ENCODE measurements at regions not wholly inside any gene's neighbourhood (a gene's known extent, or its start where the extent isn't known, plus 50 kb on each side); places are given as distances from the start of the nearest gene placed in this dataset.

- Histone ChIP-seq H3K27ac (ENCODE audit: low read depth in 2 of 2, low read length in 1 of 2) (no peak overlapping the region), H3K36me3 (ENCODE audit: control insufficient read depth in 2 of 2, insufficient read depth in 2 of 2, low read length in 1 of 2) (no peaks in the 10 kb centered on the region), H3K4me1 (ENCODE audit: control insufficient read depth in 2 of 2, insufficient read depth in 2 of 2, low read length in 1 of 2) (no peaks in the 10 kb centered on the region), H3K4me3 (ENCODE audit: low read depth in 1 of 2, low read length in 2 of 2) (no peak overlapping the region), H3K9me3 (ENCODE audit: control insufficient read depth in 2 of 2, insufficient read depth in 1 of 2, low read depth in 1 of 2, low read length in 1 of 2) (peaks cover 3 to 5% of the 10 kb centered on the region in 2 donors), H3K27me3 (ENCODE audit: control insufficient read depth in 1 of 2, insufficient read depth in 2 of 2, low read length in 2 of 2) (no peaks in the 10 kb centered on the region)
- 77 to 87% methylated on average over 2 of the region's 2 CpGs for WGBS, 2 donors
Measured at GRCh38 chr6:104159045-104159618, 700.6 kb downstream of the HACE1 start.

- H3K27ac ChIP-seq (ENCODE audit: low read depth in 2 of 2, low read length in 1 of 2), result no peak overlapping the region
- no peaks in the 10 kb centered on the region for H3K4me1 ChIP-seq (ENCODE audit: control insufficient read depth in 2 of 2, insufficient read depth in 2 of 2, low read length in 1 of 2)
- peaks cover 3% of the 10 kb centered on the region in 2 donors for H3K9me3 ChIP-seq (ENCODE audit: control insufficient read depth in 2 of 2, insufficient read depth in 1 of 2, low read depth in 1 of 2, low read length in 1 of 2)
- WGBS, 2 donors, result 72 to 81% methylated on average over 3 of the region's 3 CpGs
- H3K4me3 ChIP-seq (ENCODE audit: low read depth in 1 of 2, low read length in 2 of 2), result no peak overlapping the region
- no peaks in the 10 kb centered on the region for H3K27me3 ChIP-seq (ENCODE audit: control insufficient read depth in 1 of 2, insufficient read depth in 2 of 2, low read length in 2 of 2)
- no peaks in the 10 kb centered on the region for H3K36me3 ChIP-seq (ENCODE audit: control insufficient read depth in 2 of 2, insufficient read depth in 2 of 2, low read length in 1 of 2)
Measured at GRCh38 chr6:104143757-104144156, 716.0 kb downstream of the HACE1 start.

GRCh38 chr6:104134876-104135275 is 724.8 kb downstream of the HACE1 start:
- Histone ChIP-seq H3K4me3 (ENCODE audit: low read depth in 1 of 2, low read length in 2 of 2) (no peak overlapping the region), H3K27ac (ENCODE audit: low read depth in 2 of 2, low read length in 1 of 2) (no peak overlapping the region), H3K4me1 (ENCODE audit: control insufficient read depth in 2 of 2, insufficient read depth in 2 of 2, low read length in 1 of 2) (no peaks in the 10 kb centered on the region), H3K36me3 (ENCODE audit: control insufficient read depth in 2 of 2, insufficient read depth in 2 of 2, low read length in 1 of 2) (no peaks in the 10 kb centered on the region), H3K9me3 (ENCODE audit: control insufficient read depth in 2 of 2, insufficient read depth in 1 of 2, low read depth in 1 of 2, low read length in 1 of 2) (peaks cover 3% of the 10 kb centered on the region in 2 donors), H3K27me3 (ENCODE audit: control insufficient read depth in 1 of 2, insufficient read depth in 2 of 2, low read length in 2 of 2) (no peaks in the 10 kb centered on the region)
- WGBS, 2 donors, result 57 to 59% methylated on average over 1 of the region's 1 CpG

- H3K36me3 ChIP-seq (ENCODE audit: control insufficient read depth in 2 of 2, insufficient read depth in 2 of 2, low read length in 1 of 2), result no peaks in the 10 kb centered on the region
- H3K9me3 ChIP-seq (ENCODE audit: control insufficient read depth in 2 of 2, insufficient read depth in 1 of 2, low read depth in 1 of 2, low read length in 1 of 2), result no peaks in the 10 kb centered on the region
- H3K27ac ChIP-seq (ENCODE audit: low read depth in 2 of 2, low read length in 1 of 2), result no peak overlapping the region
- no peaks in the 10 kb centered on the region for H3K27me3 ChIP-seq (ENCODE audit: control insufficient read depth in 1 of 2, insufficient read depth in 2 of 2, low read length in 2 of 2)
- H3K4me1 ChIP-seq (ENCODE audit: control insufficient read depth in 2 of 2, insufficient read depth in 2 of 2, low read length in 1 of 2), result no peaks in the 10 kb centered on the region
- no peak overlapping the region for H3K4me3 ChIP-seq (ENCODE audit: low read depth in 1 of 2, low read length in 2 of 2)
Measured at GRCh38 chr6:104130343-104130742, 729.4 kb downstream of the HACE1 start.

- Histone ChIP-seq H3K4me3 (ENCODE audit: low read depth in 1 of 2, low read length in 2 of 2) (no peak overlapping the region), H3K27ac (ENCODE audit: low read depth in 2 of 2, low read length in 1 of 2) (no peak overlapping the region), H3K4me1 (ENCODE audit: control insufficient read depth in 2 of 2, insufficient read depth in 2 of 2, low read length in 1 of 2) (no peaks in the 10 kb centered on the region), H3K36me3 (ENCODE audit: control insufficient read depth in 2 of 2, insufficient read depth in 2 of 2, low read length in 1 of 2) (no peaks in the 10 kb centered on the region), H3K27me3 (ENCODE audit: control insufficient read depth in 1 of 2, insufficient read depth in 2 of 2, low read length in 2 of 2) (no peaks in the 10 kb centered on the region), H3K9me3 (ENCODE audit: control insufficient read depth in 2 of 2, insufficient read depth in 1 of 2, low read depth in 1 of 2, low read length in 1 of 2) (no peaks in the 10 kb centered on the region)
- 91 to 95% methylated on average over 3 of the region's 3 CpGs for WGBS, 2 donors
Measured at GRCh38 chr6:104126315-104127005, 733.3 kb downstream of the HACE1 start.

GRCh38 chr6:104123227-104123626 is 736.5 kb downstream of the HACE1 start:
- Histone ChIP-seq H3K9me3 (ENCODE audit: control insufficient read depth in 2 of 2, insufficient read depth in 1 of 2, low read depth in 1 of 2, low read length in 1 of 2) (no peaks in the 10 kb centered on the region), H3K4me1 (ENCODE audit: control insufficient read depth in 2 of 2, insufficient read depth in 2 of 2, low read length in 1 of 2) (no peaks in the 10 kb centered on the region), H3K36me3 (ENCODE audit: control insufficient read depth in 2 of 2, insufficient read depth in 2 of 2, low read length in 1 of 2) (no peaks in the 10 kb centered on the region), H3K4me3 (ENCODE audit: low read depth in 1 of 2, low read length in 2 of 2) (no peak overlapping the region), H3K27ac (ENCODE audit: low read depth in 2 of 2, low read length in 1 of 2) (no peak overlapping the region), H3K27me3 (ENCODE audit: control insufficient read depth in 1 of 2, insufficient read depth in 2 of 2, low read length in 2 of 2) (no peaks in the 10 kb centered on the region)
- WGBS, 2 donors, result 87 to 91% methylated on average over 1 of the region's 1 CpG

- Histone ChIP-seq H3K4me3 (ENCODE audit: low read depth in 1 of 2, low read length in 2 of 2) (no peak overlapping the region), H3K27ac (ENCODE audit: low read depth in 2 of 2, low read length in 1 of 2) (no peak overlapping the region), H3K27me3 (ENCODE audit: control insufficient read depth in 1 of 2, insufficient read depth in 2 of 2, low read length in 2 of 2) (no peaks in the 10 kb centered on the region), H3K4me1 (ENCODE audit: control insufficient read depth in 2 of 2, insufficient read depth in 2 of 2, low read length in 1 of 2) (no peaks in the 10 kb centered on the region), H3K36me3 (ENCODE audit: control insufficient read depth in 2 of 2, insufficient read depth in 2 of 2, low read length in 1 of 2) (no peaks in the 10 kb centered on the region), H3K9me3 (ENCODE audit: control insufficient read depth in 2 of 2, insufficient read depth in 1 of 2, low read depth in 1 of 2, low read length in 1 of 2) (no peaks in the 10 kb centered on the region)
- WGBS, 2 donors, result 54 to 64% methylated on average over 4 of the region's 4 CpGs
Measured at GRCh38 chr6:104118274-104118673, 741.4 kb downstream of the HACE1 start.

GRCh38 chr6:104109806-104110205 is 749.9 kb downstream of the HACE1 start:
- no peaks in the 10 kb centered on the region for H3K27me3 ChIP-seq (ENCODE audit: control insufficient read depth in 1 of 2, insufficient read depth in 2 of 2, low read length in 2 of 2)
- H3K36me3 ChIP-seq (ENCODE audit: control insufficient read depth in 2 of 2, insufficient read depth in 2 of 2, low read length in 1 of 2), result no peaks in the 10 kb centered on the region
- no peaks in the 10 kb centered on the region for H3K9me3 ChIP-seq (ENCODE audit: control insufficient read depth in 2 of 2, insufficient read depth in 1 of 2, low read depth in 1 of 2, low read length in 1 of 2)
- H3K4me3 ChIP-seq (ENCODE audit: low read depth in 1 of 2, low read length in 2 of 2), result no peak overlapping the region
- H3K27ac ChIP-seq (ENCODE audit: low read depth in 2 of 2, low read length in 1 of 2), result no peak overlapping the region
- H3K4me1 ChIP-seq (ENCODE audit: control insufficient read depth in 2 of 2, insufficient read depth in 2 of 2, low read length in 1 of 2), result no peaks in the 10 kb centered on the region
- WGBS, 2 donors, result 81 to 84% methylated on average over 2 of the region's 2 CpGs

GRCh38 chr6:104108634-104109033 is 751.1 kb downstream of the HACE1 start:
- Histone ChIP-seq H3K9me3 (ENCODE audit: control insufficient read depth in 2 of 2, insufficient read depth in 1 of 2, low read depth in 1 of 2, low read length in 1 of 2) (no peaks in the 10 kb centered on the region), H3K27me3 (ENCODE audit: control insufficient read depth in 1 of 2, insufficient read depth in 2 of 2, low read length in 2 of 2) (no peaks in the 10 kb centered on the region), H3K4me1 (ENCODE audit: control insufficient read depth in 2 of 2, insufficient read depth in 2 of 2, low read length in 1 of 2) (no peaks in the 10 kb centered on the region), H3K36me3 (ENCODE audit: control insufficient read depth in 2 of 2, insufficient read depth in 2 of 2, low read length in 1 of 2) (no peaks in the 10 kb centered on the region), H3K4me3 (ENCODE audit: low read depth in 1 of 2, low read length in 2 of 2) (no peak overlapping the region), H3K27ac (ENCODE audit: low read depth in 2 of 2, low read length in 1 of 2) (no peak overlapping the region)
